GM23338 (cell line): ENCODE measurements at regions not wholly inside any gene's neighbourhood (a gene's known extent, or its start where the extent isn't known, plus 50 kb on each side); places are given as distances from the start of the nearest gene placed in this dataset.

Experiments
- ATAC-seq: fragments of 200-7000 bp; cut with Tn5 transposase; 3 replicates; pipeline ENCODE4 v1.9.1; 2020
- DNase-seq: peaks from one replicate; pipeline ENCODE4 v3.0.0-alpha.2; 2015; ENCODE audit warnings: low spot score
- H2AFZ ChIP-seq: fragments of 200-600 bp; sonication (generic); 2 replicates; pipeline ENCODE4 v1.8.0; 2016; ENCODE audit warnings: antibody characterized with exemption, mild to moderate bottlenecking, moderate library complexity
- H3F3A ChIP-seq: fragments of 200-600 bp; sonication (generic); replicated peaks from 2 replicates; pipeline ENCODE4 v1.8.0; 2017; ENCODE audit warnings: antibody characterized with exemption, mixed run types, low read depth
- H3K27ac ChIP-seq: fragments of 200-600 bp; sonication (generic); 2 replicates; pipeline ENCODE4 v1.6.1; 2016; ENCODE audit warnings: low read depth
- H3K27me3 ChIP-seq: fragments of 200-600 bp; sonication (generic); 2 replicates; pipeline ENCODE4 v1.8.0; 2016; ENCODE audit warnings: mild to moderate bottlenecking, mixed run types, moderate library complexity; ENCODE audit not compliant: insufficient read depth
- H3K36me3 ChIP-seq: fragments of 200-600 bp; sonication (generic); 2 replicates; pipeline ENCODE4 v1.8.0; 2016; ENCODE audit warnings: mild to moderate bottlenecking; ENCODE audit not compliant: insufficient read depth
- H3K4me1 ChIP-seq: fragments of 200-600 bp; sonication (generic); 2 replicates; pipeline ENCODE4 v1.8.0; 2016; ENCODE audit warnings: mild to moderate bottlenecking, moderate library complexity; ENCODE audit not compliant: insufficient read depth
- H3K4me2 ChIP-seq: fragments of 200-600 bp; sonication (generic); 2 replicates; pipeline ENCODE4 v1.7.1; 2017; ENCODE audit warnings: mixed run types
- H3K4me3 ChIP-seq: fragments of 200-600 bp; sonication (generic); 2 replicates; pipeline ENCODE4 v1.6.1; 2016; ENCODE audit warnings: mixed run types
- H3K79me2 ChIP-seq: fragments of 200-600 bp; sonication (generic); replicated peaks from 2 replicates; pipeline ENCODE4 v1.8.0; 2017; ENCODE audit warnings: mild to moderate bottlenecking; ENCODE audit not compliant: insufficient read depth
- H3K9me2 ChIP-seq: fragments of 200-600 bp; sonication (generic); 2 replicates; pipeline ENCODE4 v1.8.0; 2017; ENCODE audit not compliant: insufficient read depth
- H4K20me1 ChIP-seq: fragments of 200-600 bp; sonication (generic); replicated peaks from 2 replicates; pipeline ENCODE4 v1.8.0; 2017; ENCODE audit warnings: mild to moderate bottlenecking; ENCODE audit not compliant: insufficient read depth
- H3K27ac Mint-ChIP-seq: 2 replicates; pipeline ENCODE4 v1.8.0; 2020; ENCODE audit warnings: inconsistent platforms, mild to moderate bottlenecking, moderate library complexity, mixed read lengths
- H3K27me3 Mint-ChIP-seq: 3 replicates; pipeline ENCODE4 v1.8.0; 2022; ENCODE audit warnings: low read depth, mild to moderate bottlenecking, moderate library complexity, mixed read lengths, inconsistent platforms; ENCODE audit not compliant: insufficient read depth, poor library complexity
- H3K36me3 Mint-ChIP-seq: 3 replicates; pipeline ENCODE4 v1.8.0; 2021; ENCODE audit warnings: low read depth, mild to moderate bottlenecking, inconsistent platforms, moderate library complexity, mixed read lengths
- H3K4me1 Mint-ChIP-seq: 3 replicates; pipeline ENCODE4 v1.8.0; 2020; ENCODE audit warnings: mild to moderate bottlenecking, inconsistent platforms, mixed read lengths
- H3K4me3 Mint-ChIP-seq: 3 replicates; pipeline ENCODE4 v1.8.0; 2021; ENCODE audit warnings: moderate library complexity, mild to moderate bottlenecking, inconsistent platforms, mixed read lengths
- H3K9me3 Mint-ChIP-seq: 3 replicates; pipeline ENCODE4 v1.8.0; 2020; ENCODE audit warnings: moderate library complexity, mild to moderate bottlenecking, inconsistent platforms, mixed read lengths
- CREB1 ChIP-seq: fragments of 250-450 bp; sonication (Bioruptor Pico); IDR thresholded peaks from 2 replicates; pipeline ENCODE4 v1.5.0; 2020; ENCODE audit warnings: low read depth, mild to moderate bottlenecking, moderate library complexity
- EZH2 ChIP-seq: fragments of 200-600 bp; sonication (generic); IDR thresholded peaks from one replicate; pipeline ENCODE4 v1.8.0; 2017; ENCODE audit warnings: antibody characterized with exemption, mild to moderate bottlenecking, low read depth; ENCODE audit not compliant: unreplicated experiment
- EZH2phosphoT487 ChIP-seq: fragments of 200-600 bp; sonication (generic); IDR thresholded peaks from one replicate; pipeline ENCODE4 v1.8.1; 2018; ENCODE audit warnings: antibody characterized with exemption; ENCODE audit not compliant: unreplicated experiment
- JUNB ChIP-seq: IDR thresholded peaks from one replicate; pipeline ENCODE4 v1.6.1; 2016; ENCODE audit warnings: antibody characterized with exemption; ENCODE audit not compliant: unreplicated experiment
- POLR2AphosphoS5 ChIP-seq: IDR thresholded peaks from 2 replicates; pipeline ENCODE4 v1.6.1; 2016; ENCODE audit warnings: antibody characterized with exemption, low read depth
- STAT1 ChIP-seq: IDR thresholded peaks from one replicate; pipeline ENCODE4 v1.6.1; 2016; ENCODE audit warnings: antibody characterized with exemption; ENCODE audit not compliant: unreplicated experiment
- ZNF331 ChIP-seq: fragments of 250-450 bp; sonication (Bioruptor Pico); IDR thresholded peaks from 2 replicates; pipeline ENCODE4 v1.5.0; 2020; ENCODE audit warnings: low read depth, mild to moderate bottlenecking, moderate library complexity
- TF ChIP-seq, protein P1 (sequence below): IDR thresholded peaks from 2 replicates; pipeline ENCODE4 v1.6.1; 2016; ENCODE audit warnings: antibody characterized with exemption
- TF ChIP-seq, protein P2 (sequence below): IDR thresholded peaks from one replicate; pipeline ENCODE4 v1.6.1; 2018; ENCODE audit warnings: antibody characterized with exemption; ENCODE audit not compliant: unreplicated experiment
- TF ChIP-seq, protein P3 (sequence below), 2 experiments: fragments of 200-600 bp in 1 of 2; sonication (generic) in 1 of 2; conservative IDR thresholded peaks; 2 replicates each; pipeline versions ENCODE4 v1.5.1 to v1.6.1; 2016 to 2017; ENCODE audit warnings: antibody characterized with exemption in 2 of 2, low read depth in 2 of 2, mild to moderate bottlenecking in 2 of 2, moderate library complexity in 1 of 2
- TF ChIP-seq, protein P4 (sequence below): fragments of 250-450 bp; sonication (Bioruptor Pico); IDR thresholded peaks from 2 replicates; pipeline ENCODE4 v1.5.0; 2020; ENCODE audit warnings: mild to moderate bottlenecking, moderate library complexity

DNA sequence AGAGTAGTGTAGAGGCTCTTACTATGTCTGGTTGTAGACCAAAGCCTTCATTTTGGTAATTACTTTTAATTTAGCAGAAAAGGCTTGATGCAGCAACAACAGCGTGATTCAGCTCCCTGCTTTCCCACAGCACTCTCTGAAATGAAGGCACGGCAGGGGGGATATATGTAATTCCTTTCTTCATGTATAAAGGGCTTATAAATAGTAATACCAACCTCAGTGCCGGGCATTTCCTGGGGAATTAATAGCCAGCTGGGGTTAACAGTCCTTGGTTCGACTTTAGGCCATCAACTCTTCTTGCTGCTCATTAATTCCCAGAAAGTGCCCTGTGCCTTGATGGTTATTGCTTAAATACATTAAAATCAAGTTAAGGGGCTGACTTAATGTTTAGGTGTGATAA is 669.0 kb downstream of the ZNF674 start (continued):
- TF ChIP-seq, protein P1, sequence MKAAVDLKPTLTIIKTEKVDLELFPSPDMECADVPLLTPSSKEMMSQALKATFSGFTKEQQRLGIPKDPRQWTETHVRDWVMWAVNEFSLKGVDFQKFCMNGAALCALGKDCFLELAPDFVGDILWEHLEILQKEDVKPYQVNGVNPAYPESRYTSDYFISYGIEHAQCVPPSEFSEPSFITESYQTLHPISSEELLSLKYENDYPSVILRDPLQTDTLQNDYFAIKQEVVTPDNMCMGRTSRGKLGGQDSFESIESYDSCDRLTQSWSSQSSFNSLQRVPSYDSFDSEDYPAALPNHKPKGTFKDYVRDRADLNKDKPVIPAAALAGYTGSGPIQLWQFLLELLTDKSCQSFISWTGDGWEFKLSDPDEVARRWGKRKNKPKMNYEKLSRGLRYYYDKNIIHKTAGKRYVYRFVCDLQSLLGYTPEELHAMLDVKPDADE, result no peak
- TF ChIP-seq, protein P2, sequence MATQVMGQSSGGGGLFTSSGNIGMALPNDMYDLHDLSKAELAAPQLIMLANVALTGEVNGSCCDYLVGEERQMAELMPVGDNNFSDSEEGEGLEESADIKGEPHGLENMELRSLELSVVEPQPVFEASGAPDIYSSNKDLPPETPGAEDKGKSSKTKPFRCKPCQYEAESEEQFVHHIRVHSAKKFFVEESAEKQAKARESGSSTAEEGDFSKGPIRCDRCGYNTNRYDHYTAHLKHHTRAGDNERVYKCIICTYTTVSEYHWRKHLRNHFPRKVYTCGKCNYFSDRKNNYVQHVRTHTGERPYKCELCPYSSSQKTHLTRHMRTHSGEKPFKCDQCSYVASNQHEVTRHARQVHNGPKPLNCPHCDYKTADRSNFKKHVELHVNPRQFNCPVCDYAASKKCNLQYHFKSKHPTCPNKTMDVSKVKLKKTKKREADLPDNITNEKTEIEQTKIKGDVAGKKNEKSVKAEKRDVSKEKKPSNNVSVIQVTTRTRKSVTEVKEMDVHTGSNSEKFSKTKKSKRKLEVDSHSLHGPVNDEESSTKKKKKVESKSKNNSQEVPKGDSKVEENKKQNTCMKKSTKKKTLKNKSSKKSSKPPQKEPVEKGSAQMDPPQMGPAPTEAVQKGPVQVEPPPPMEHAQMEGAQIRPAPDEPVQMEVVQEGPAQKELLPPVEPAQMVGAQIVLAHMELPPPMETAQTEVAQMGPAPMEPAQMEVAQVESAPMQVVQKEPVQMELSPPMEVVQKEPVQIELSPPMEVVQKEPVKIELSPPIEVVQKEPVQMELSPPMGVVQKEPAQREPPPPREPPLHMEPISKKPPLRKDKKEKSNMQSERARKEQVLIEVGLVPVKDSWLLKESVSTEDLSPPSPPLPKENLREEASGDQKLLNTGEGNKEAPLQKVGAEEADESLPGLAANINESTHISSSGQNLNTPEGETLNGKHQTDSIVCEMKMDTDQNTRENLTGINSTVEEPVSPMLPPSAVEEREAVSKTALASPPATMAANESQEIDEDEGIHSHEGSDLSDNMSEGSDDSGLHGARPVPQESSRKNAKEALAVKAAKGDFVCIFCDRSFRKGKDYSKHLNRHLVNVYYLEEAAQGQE, result no peak
- TF ChIP-seq, protein P3, sequence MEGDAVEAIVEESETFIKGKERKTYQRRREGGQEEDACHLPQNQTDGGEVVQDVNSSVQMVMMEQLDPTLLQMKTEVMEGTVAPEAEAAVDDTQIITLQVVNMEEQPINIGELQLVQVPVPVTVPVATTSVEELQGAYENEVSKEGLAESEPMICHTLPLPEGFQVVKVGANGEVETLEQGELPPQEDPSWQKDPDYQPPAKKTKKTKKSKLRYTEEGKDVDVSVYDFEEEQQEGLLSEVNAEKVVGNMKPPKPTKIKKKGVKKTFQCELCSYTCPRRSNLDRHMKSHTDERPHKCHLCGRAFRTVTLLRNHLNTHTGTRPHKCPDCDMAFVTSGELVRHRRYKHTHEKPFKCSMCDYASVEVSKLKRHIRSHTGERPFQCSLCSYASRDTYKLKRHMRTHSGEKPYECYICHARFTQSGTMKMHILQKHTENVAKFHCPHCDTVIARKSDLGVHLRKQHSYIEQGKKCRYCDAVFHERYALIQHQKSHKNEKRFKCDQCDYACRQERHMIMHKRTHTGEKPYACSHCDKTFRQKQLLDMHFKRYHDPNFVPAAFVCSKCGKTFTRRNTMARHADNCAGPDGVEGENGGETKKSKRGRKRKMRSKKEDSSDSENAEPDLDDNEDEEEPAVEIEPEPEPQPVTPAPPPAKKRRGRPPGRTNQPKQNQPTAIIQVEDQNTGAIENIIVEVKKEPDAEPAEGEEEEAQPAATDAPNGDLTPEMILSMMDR (conservative IDR thresholded peaks at IDR 0.05; ENCODE audit: low read depth in 2 of 2), result no peak
- TF ChIP-seq STAT1 (no peak), EZH2phosphoT487 (no peak), POLR2AphosphoS5 (no peak), EZH2 (no peak), CREB1 (no peak)

DNA sequence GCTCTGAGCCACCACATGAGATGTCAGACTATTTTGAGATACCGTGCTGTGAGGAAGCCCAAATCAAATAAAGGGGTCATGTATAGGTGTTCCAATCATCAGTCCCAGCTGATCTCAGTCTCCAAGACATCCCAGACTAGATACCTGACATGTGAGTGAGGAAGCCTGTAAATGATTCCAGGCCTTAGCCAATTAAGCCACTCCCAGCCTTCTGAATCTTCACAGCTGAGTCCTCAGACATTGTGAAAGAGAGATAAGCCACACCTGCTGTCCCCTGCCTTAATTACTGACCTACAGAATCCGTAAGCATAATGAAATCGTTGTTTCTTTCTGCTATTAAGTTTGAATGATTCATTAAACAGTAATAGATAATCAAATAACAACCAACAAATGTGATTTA is 671.4 kb downstream of the ZNF674 start:
- H3K79me2 ChIP-seq, result no peaks in the 10 kb centered on the region
- Mint-ChIP-seq H3K9me3 (no peaks in the 10 kb centered on the region; the same call in 2 of the 3 replicates), H3K4me1 (peaks cover 13% of the 10 kb centered on the region; the same call in 2 of the 3 replicates), H3K36me3 (no peaks in the 10 kb centered on the region), H3K27ac (no peak overlapping the region), H3K27me3 (no peaks in the 10 kb centered on the region), H3K4me3 (no peak overlapping the region)
- H3K36me3 ChIP-seq, result no peaks in the 10 kb centered on the region
- no peaks in the 10 kb centered on the region for H3K9me2 ChIP-seq
- ATAC-seq (no peak), DNase-seq (no peak)
- no peak overlapping the region for H2AFZ ChIP-seq
- H3F3A ChIP-seq, result no peaks in the 10 kb centered on the region
- H3K4me1 ChIP-seq, result no peaks in the 10 kb centered on the region
- no peak overlapping the region for H3K4me2 ChIP-seq
- H3K27ac ChIP-seq, result no peak overlapping the region
- H4K20me1 ChIP-seq, result no peaks in the 10 kb centered on the region
- no peaks in the 10 kb centered on the region for H3K27me3 ChIP-seq
- no peak overlapping the region for H3K4me3 ChIP-seq
- TF ChIP-seq STAT1, result no peak
- TF ChIP-seq, protein P3 (conservative IDR thresholded peaks at IDR 0.05; ENCODE audit: low read depth in 2 of 2), result no peak
- TF ChIP-seq, protein P4, sequence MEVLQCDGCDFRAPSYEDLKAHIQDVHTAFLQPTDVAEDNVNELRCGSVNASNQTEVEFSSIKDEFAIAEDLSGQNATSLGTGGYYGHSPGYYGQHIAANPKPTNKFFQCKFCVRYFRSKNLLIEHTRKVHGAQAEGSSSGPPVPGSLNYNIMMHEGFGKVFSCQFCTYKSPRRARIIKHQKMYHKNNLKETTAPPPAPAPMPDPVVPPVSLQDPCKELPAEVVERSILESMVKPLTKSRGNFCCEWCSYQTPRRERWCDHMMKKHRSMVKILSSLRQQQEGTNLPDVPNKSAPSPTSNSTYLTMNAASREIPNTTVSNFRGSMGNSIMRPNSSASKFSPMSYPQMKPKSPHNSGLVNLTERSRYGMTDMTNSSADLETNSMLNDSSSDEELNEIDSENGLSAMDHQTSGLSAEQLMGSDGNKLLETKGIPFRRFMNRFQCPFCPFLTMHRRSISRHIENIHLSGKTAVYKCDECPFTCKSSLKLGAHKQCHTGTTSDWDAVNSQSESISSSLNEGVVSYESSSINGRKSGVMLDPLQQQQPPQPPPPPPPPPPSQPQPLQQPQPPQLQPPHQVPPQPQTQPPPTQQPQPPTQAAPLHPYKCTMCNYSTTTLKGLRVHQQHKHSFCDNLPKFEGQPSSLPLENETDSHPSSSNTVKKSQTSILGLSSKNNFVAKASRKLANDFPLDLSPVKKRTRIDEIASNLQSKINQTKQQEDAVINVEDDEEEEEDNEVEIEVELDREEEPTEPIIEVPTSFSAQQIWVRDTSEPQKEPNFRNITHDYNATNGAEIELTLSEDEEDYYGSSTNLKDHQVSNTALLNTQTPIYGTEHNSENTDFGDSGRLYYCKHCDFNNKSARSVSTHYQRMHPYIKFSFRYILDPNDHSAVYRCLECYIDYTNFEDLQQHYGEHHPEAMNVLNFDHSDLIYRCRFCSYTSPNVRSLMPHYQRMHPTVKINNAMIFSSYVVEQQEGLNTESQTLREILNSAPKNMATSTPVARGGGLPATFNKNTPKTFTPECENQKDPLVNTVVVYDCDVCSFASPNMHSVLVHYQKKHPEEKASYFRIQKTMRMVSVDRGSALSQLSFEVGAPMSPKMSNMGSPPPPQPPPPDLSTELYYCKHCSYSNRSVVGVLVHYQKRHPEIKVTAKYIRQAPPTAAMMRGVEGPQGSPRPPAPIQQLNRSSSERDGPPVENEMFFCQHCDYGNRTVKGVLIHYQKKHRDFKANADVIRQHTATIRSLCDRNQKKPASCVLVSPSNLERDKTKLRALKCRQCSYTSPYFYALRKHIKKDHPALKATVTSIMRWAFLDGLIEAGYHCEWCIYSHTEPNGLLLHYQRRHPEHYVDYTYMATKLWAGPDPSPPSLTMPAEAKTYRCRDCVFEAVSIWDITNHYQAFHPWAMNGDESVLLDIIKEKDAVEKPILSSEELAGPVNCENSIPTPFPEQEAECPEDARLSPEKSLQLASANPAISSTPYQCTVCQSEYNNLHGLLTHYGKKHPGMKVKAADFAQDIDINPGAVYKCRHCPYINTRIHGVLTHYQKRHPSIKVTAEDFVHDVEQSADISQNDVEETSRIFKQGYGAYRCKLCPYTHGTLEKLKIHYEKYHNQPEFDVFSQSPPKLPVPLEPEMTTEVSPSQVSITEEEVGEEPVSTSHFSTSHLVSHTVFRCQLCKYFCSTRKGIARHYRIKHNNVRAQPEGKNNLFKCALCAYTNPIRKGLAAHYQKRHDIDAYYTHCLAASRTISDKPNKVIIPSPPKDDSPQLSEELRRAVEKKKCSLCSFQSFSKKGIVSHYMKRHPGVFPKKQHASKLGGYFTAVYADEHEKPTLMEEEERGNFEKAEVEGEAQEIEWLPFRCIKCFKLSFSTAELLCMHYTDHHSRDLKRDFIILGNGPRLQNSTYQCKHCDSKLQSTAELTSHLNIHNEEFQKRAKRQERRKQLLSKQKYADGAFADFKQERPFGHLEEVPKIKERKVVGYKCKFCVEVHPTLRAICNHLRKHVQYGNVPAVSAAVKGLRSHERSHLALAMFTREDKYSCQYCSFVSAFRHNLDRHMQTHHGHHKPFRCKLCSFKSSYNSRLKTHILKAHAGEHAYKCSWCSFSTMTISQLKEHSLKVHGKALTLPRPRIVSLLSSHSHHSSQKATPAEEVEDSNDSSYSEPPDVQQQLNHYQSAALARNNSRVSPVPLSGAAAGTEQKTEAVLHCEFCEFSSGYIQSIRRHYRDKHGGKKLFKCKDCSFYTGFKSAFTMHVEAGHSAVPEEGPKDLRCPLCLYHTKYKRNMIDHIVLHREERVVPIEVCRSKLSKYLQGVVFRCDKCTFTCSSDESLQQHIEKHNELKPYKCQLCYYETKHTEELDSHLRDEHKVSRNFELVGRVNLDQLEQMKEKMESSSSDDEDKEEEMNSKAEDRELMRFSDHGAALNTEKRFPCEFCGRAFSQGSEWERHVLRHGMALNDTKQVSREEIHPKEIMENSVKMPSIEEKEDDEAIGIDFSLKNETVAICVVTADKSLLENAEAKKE (CRISPR knock-in tag), result no peak
- no peak for TF ChIP-seq JUNB
- TF ChIP-seq ZNF331 (CRISPR knock-in tag), result no peak
